Keratinocyte (primary cell): ENCODE measurements at regions not wholly inside any gene's neighbourhood (a gene's known extent, or its start where the extent isn't known, plus 50 kb on each side); places are given as distances from the start of the nearest gene placed in this dataset.

ENCODE experiments used
- DNase-seq: peaks from one replicate; pipeline ENCODE4 v3.0.0-alpha.2; 2011; ENCODE audit warnings: low read depth, missing footprints, low spot score
- FAIRE-seq: peaks from 2 replicates; lab custom pipeline; 2011; peaks lifted over from hg19 to GRCh38; lab: Jason Lieb, UNC
- H2AFZ ChIP-seq: 2 replicates; pipeline ENCODE4 v1.6.0; 2012; ENCODE audit warnings: low read length, control low read depth, inconsistent platforms; ENCODE audit not compliant: control insufficient read depth
- H3K27ac ChIP-seq: 2 replicates; pipeline ENCODE4 v1.5.1; 2011; ENCODE audit warnings: low read length; ENCODE audit not compliant: control insufficient read depth, insufficient read depth
- H3K27me3 ChIP-seq: 3 replicates; pipeline ENCODE4 v1.6.0; 2011; ENCODE audit warnings: low read length; ENCODE audit not compliant: control insufficient read depth, insufficient read depth; ENCODE audit errors: extremely low read depth
- H3K36me3 ChIP-seq, 2 experiments: 2 replicates in 1 of 2; 3 replicates in 1 of 2; pipeline ENCODE4 v1.5.1; 2011; ENCODE audit warnings: low read length in 2 of 2, mild to moderate bottlenecking in 1 of 2; ENCODE audit not compliant: control insufficient read depth in 2 of 2, insufficient read depth in 2 of 2; ENCODE audit errors: extremely low read depth in 1 of 2
- H3K4me1 ChIP-seq: 3 replicates; pipeline ENCODE4 v1.5.1; 2011; ENCODE audit warnings: low read length; ENCODE audit not compliant: control insufficient read depth, insufficient read depth; ENCODE audit errors: extremely low read depth
- H3K4me2 ChIP-seq: 3 replicates; pipeline ENCODE4 v1.6.0; 2011; ENCODE audit warnings: low read depth, low read length; ENCODE audit not compliant: control insufficient read depth, insufficient read depth; ENCODE audit errors: extremely low read depth
- H3K4me3 ChIP-seq, 3 experiments: fragments of 200-600 bp in 1 of 3; sonication (generic) in 1 of 3; 2 replicates in 2 of 3; 3 replicates in 1 of 3; pipeline ENCODE4 v1.5.1; 2011 to 2016; ENCODE audit warnings: low read length in 3 of 3, mild to moderate bottlenecking in 3 of 3, control low read depth in 2 of 3, inconsistent platforms in 1 of 3, low read depth in 1 of 3, mixed read lengths in 1 of 3, mixed run types in 1 of 3, moderate library complexity in 1 of 3; ENCODE audit not compliant: control insufficient read depth in 2 of 3, insufficient read depth in 2 of 3; ENCODE audit errors: extremely low read depth in 1 of 3
- H3K79me2 ChIP-seq: 2 replicates; pipeline ENCODE4 v1.6.0; 2012; ENCODE audit warnings: low read length; ENCODE audit not compliant: control insufficient read depth, insufficient read depth
- H3K9ac ChIP-seq: 3 replicates; pipeline ENCODE4 v1.6.0; 2011; ENCODE audit warnings: low read length; ENCODE audit not compliant: control insufficient read depth, insufficient read depth; ENCODE audit errors: extremely low read depth
- H3K9me1 ChIP-seq: 3 replicates; pipeline ENCODE4 v1.6.0; 2011; ENCODE audit warnings: low read length; ENCODE audit not compliant: control insufficient read depth, insufficient read depth; ENCODE audit errors: extremely low read depth
- H3K9me3 ChIP-seq: 2 replicates; pipeline ENCODE4 v1.5.1; 2012; ENCODE audit warnings: low read depth, low read length; ENCODE audit not compliant: control insufficient read depth
- H4K20me1 ChIP-seq: 3 replicates; pipeline ENCODE4 v1.6.0; 2011; ENCODE audit warnings: low read length; ENCODE audit not compliant: control insufficient read depth, insufficient read depth; ENCODE audit errors: extremely low read depth
- EZH2 ChIP-seq: IDR thresholded peaks from one replicate; pipeline ENCODE4 v1.6.1; 2012; ENCODE audit warnings: inconsistent platforms, mild to moderate bottlenecking, low read length, moderate library complexity
- dilution Hi-C: fragments of 300-500 bp; cut with MboI; formaldehyde crosslinking; loops from one replicate; pipeline ENCODE4 v1.7.0; 2020; ENCODE audit warnings: low sequenced_read_pairs; ENCODE audit not compliant: extremely low pct_ligation_motif_present
- TF ChIP-seq, protein P1 (sequence below), 3 experiments: IDR thresholded peaks in 1 of 3; conservative IDR thresholded peaks in 1 of 3; optimal IDR thresholded peaks in 1 of 3; 2 replicates in 2 of 3; 3 replicates in 1 of 3; pipeline versions ENCODE3 to v1.5.1; 2011; ENCODE audit warnings: low read length in 3 of 3, mild to moderate bottlenecking in 3 of 3, moderate library complexity in 2 of 3, control low read depth in 1 of 3, inconsistent platforms in 1 of 3; ENCODE audit not compliant: insufficient read depth in 2 of 3; ENCODE audit errors: extremely low read depth in 1 of 3

DNA sequence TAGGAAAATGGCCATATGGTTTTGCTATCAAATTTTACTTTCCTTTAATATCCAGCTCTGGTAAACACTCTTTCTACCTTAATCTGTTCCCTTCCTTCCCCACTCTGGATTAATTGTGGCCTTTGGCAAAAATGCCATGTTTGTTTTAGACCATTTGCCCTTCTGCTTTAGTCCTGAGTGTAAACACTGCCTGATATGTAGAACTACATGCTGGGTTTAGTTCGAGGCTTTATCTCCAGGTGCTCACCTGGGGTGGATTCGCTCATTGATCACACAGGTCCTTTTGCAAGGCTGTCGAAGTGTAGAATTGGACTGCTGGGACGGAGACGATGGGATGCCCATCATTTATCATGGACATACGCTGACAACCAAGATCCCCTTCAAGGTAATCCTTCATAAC lies 94.1 kb downstream of the NOC3L start:
- TF ChIP-seq EZH2 = no peak
- TF ChIP-seq, protein P1, sequence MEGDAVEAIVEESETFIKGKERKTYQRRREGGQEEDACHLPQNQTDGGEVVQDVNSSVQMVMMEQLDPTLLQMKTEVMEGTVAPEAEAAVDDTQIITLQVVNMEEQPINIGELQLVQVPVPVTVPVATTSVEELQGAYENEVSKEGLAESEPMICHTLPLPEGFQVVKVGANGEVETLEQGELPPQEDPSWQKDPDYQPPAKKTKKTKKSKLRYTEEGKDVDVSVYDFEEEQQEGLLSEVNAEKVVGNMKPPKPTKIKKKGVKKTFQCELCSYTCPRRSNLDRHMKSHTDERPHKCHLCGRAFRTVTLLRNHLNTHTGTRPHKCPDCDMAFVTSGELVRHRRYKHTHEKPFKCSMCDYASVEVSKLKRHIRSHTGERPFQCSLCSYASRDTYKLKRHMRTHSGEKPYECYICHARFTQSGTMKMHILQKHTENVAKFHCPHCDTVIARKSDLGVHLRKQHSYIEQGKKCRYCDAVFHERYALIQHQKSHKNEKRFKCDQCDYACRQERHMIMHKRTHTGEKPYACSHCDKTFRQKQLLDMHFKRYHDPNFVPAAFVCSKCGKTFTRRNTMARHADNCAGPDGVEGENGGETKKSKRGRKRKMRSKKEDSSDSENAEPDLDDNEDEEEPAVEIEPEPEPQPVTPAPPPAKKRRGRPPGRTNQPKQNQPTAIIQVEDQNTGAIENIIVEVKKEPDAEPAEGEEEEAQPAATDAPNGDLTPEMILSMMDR (optimal IDR thresholded peaks at IDR 0.05 in 1 of 3, IDR thresholded peaks at IDR 0.05 in 1 of 3, conservative IDR thresholded peaks at IDR 0.05 in 1 of 3; ENCODE audit: extremely low read depth in 1 of 3, insufficient read depth in 2 of 3, low read length in 3 of 3) = no peak
- H3K36me3 ChIP-seq = no peaks in the 10 kb centered on the region
- no peak for DNase-seq
- no peaks in the 10 kb centered on the region for H4K20me1 ChIP-seq
- no peaks in the 10 kb centered on the region for H3K27me3 ChIP-seq
- no peak for FAIRE-seq
- no peak overlapping the region for H3K4me2 ChIP-seq
- no peaks in the 10 kb centered on the region for H3K9me3 ChIP-seq
- no peak overlapping the region for H3K27ac ChIP-seq
- no peak overlapping the region for H2AFZ ChIP-seq
- no peaks in the 10 kb centered on the region for H3K79me2 ChIP-seq
- no peak overlapping the region for H3K4me3 ChIP-seq
- H3K9me1 ChIP-seq = no peaks in the 10 kb centered on the region
- dilution Hi-C loops = no loop called here
- no peaks in the 10 kb centered on the region for H3K4me1 ChIP-seq
- H3K9ac ChIP-seq = no peak overlapping the region

DNA sequence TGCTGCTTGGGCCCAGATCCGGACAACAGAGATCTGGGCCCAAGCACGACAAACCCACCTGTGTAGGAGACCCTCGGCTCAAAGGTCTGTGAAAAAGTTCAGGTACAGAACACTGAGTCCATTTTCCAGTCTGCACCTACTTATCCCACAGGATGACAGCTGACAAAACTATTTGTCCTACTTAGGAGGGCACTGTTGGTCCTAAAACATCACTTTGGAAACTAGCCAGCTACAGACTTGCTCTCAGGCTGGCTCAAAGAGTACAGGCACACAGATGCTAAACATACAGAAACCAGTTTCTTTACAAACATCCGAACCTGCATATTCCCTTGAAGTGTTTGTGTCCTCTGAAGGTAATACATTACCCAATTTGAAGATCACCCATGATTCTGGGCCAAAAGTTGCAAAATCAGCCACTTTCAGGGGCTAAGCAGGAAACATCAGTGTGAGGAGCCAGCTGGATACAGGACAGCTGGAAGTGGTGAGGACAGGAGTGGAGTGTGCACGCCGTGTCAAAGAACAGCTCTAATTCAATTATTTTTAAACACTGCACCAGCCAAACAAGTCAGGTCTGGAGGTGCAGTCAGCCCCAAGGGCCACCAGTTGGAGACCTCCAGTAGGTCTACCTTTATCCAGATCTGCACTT lies 88.5 kb downstream of the NOC3L start:
- H3K4me3 ChIP-seq = no peak overlapping the region
- FAIRE-seq (no peak), DNase-seq (no peak)
- H3K27me3 ChIP-seq = no peaks in the 10 kb centered on the region
- no peak overlapping the region for H2AFZ ChIP-seq
- H3K36me3 ChIP-seq = no peaks in the 10 kb centered on the region
- no peaks in the 10 kb centered on the region for H3K9me1 ChIP-seq
- no peaks in the 10 kb centered on the region for H3K4me1 ChIP-seq
- no peaks in the 10 kb centered on the region for H3K9me3 ChIP-seq
- H4K20me1 ChIP-seq = no peaks in the 10 kb centered on the region
- H3K27ac ChIP-seq = no peak overlapping the region
- H3K79me2 ChIP-seq = no peaks in the 10 kb centered on the region
- H3K9ac ChIP-seq = no peak overlapping the region
- TF ChIP-seq, protein P1 (optimal IDR thresholded peaks at IDR 0.05 in 1 of 3, IDR thresholded peaks at IDR 0.05 in 1 of 3, conservative IDR thresholded peaks at IDR 0.05 in 1 of 3; ENCODE audit: extremely low read depth in 1 of 3, insufficient read depth in 2 of 3, low read length in 3 of 3) = no peak
- TF ChIP-seq EZH2 = no peak
- H3K4me2 ChIP-seq = no peak overlapping the region
- dilution Hi-C loops = no loop called here
